ENCODE measurements at regions not wholly inside any gene's neighbourhood (a gene's known extent, or its start where the extent isn't known, plus 50 kb on each side); places are given as distances from the start of the nearest gene placed in this dataset.

DNA sequence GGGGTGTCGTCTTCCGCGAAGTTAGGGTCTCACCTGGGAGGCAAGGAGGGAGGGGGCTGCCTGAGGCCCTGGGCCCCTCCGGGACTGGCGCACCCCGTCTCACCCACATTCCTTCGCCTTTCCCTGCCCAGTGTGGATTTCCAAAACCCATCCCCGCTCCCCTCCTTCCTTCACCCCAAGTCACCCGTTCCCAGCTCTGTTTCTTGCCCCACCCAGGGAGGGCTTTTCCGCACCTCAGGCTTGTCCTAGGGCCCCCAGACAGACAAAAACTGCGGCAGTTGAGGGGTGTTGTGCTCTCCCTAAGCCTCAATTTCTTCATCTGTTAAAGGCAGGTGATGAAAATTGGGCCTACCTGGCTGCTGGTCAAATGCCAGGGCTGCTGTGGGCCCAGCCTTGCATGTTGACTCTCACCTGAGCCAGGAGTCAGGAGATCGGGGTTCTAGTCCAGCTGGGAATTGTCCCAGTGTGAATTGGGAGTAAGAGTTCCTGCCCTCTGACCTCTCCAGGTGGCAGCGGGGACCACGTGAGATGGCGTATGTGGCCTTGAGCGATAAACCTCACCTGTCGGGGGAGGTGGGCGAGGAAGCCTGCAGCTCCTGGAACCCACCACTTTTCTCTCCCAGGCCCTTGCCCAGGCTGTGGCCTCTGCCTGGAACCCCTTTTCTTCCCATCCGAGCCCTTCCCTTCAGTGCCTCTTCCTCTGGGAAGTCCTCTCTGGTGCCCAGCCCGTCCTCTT, 143.4 kb upstream of the IER5L start:
- no peak for DNase-seq

DNA sequence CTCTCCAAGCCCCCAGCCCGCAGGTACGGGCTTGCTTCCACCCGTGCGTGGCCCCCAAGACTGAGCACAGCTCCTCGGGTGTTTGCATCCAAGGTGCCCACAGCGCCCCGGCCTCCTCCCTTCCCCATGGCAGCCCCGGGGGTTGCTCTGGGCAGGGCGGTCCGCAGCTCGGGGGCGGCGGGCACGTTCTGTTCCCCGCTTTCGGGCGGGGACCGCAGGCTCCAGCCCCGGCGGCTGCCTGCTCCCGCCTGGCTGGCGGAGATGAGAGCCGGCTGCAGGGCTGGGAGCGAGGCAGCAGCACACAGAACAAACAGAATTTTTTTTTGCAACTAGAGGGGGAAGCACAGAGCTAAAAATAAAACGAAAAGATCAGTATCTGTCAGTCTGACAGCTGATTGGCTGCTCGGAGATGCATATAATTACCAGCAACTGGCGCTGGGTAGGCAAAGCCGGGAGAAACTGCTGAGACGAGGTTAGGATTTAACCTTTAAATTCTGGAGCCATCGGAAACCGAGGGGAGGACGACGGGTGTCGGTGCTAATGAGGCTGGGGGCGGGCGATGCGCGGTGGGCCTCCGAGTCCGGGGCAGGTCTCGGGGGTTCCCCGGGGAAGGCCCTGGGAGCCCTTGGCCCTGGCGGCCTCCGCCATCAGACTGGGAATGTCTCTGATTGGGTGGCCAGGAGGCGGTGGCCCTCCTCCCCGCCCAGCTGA, 142.7 kb upstream of the IER5L start:
- no peak for DNase-seq

DNA sequence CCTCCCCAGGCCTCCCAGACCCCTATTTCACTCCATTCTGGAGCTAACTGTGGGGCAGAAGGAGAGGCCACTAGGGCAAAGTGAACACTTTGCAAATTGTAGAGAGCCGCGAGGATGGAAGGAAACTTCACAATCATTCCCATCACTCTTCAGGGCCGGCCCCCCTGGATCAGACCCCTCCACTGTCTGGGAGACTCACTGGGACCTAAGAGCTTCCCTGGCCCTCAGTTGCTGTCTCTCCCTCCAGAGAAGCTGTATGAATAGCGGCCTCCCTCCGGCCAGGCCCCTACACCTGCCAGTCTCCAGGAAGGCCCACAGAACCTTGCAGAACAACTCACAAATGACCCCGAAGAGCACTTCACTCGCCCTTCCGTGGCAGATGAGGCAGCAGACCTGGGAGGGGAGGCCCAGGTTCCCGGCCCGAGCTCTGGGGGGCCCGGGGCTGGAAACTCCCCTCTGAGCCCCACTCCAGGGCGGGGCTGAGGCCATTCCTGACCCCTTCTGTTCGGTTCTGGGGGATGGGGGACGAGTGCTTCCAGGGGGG, 141.9 kb upstream of the IER5L start:
- DNase-seq: no peak

DNA sequence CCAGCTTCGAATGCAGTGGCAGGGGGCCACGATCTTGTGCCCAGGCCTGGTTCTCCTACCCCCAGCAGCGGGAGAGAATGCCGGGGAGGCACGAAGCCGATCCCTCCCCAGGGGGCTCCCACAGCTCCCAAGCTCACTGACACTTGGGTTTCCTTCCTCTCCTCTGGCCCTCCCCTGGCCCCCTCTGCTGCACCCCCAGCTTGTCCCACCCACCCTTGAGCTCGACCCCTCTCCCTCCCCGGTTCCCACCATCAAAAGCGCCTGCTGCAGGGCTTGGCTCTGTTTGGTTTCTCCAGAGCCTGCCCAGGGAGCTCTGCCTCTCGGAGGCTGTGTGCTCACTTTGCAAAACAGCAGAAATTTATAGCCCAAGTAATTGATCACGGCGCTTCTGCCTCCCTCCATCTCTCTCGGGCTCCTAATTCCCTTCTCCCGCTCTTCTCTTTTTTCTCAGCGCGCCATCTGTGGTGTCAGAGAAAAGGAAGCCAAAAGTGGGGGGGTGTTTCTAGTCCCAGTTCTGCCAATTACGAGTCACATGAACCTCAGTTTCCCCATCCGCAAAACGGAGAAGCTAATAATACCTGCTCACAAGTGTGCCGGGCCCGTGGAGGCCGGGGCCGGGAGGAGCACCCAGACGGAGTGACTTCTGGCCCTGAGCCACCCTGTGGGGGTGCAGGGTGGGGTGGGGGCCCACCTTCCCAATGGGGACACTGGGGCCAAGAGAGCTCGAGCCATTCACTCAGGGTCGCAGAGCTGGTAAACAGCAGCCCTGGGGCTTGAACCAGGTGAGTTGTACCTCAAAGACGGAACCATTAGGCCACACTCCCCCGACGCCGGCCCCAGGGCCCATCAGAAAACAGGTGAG, 141.2 kb upstream of the IER5L start:
- no peak for DNase-seq

DNA sequence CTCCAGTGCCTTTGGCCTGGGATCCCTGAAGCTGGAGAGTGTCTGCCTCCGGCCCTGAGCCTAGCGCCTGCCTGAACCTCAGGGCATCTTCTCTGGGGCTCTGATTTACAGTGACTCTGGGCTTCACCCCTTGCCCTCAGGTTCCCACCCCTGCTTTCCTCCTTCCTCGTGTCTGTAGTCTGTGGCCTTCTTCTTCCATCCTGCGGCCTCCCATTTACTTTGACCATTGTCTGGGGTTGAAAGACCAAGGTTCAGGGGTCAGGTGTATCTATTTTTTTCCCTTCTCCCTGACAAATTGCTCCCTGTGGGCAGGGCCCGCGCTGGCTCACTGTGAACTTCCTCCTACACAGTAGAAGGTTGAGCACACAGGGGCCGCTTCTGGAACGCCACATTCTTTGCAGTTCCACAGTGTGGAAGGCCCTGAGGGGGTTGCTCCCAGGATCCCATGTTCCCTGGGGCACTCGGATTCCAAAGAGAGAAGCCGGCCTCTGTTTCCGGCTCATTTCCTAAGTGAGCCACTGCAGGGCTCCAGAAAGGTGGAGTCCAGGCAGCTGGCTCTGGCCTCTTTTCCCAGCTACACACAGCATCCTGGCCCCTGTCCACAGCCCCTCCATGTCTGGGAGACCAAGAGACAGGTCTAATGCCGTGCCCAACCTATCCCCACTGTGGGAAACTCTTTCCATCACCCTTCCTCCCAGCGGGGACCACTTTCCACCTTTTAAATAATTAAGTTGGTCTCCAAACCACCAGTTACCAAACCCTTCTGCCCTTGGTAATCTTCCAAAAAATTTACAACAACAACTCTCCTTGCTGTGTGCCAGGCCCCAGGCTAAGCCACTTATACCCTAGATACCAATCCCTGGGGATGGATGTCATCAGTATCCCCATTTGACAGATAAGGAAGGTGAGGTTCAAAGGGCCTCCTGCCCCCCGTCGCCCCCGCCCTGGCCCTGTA, 140.3 kb upstream of the IER5L start:
- no peak for DNase-seq

DNA sequence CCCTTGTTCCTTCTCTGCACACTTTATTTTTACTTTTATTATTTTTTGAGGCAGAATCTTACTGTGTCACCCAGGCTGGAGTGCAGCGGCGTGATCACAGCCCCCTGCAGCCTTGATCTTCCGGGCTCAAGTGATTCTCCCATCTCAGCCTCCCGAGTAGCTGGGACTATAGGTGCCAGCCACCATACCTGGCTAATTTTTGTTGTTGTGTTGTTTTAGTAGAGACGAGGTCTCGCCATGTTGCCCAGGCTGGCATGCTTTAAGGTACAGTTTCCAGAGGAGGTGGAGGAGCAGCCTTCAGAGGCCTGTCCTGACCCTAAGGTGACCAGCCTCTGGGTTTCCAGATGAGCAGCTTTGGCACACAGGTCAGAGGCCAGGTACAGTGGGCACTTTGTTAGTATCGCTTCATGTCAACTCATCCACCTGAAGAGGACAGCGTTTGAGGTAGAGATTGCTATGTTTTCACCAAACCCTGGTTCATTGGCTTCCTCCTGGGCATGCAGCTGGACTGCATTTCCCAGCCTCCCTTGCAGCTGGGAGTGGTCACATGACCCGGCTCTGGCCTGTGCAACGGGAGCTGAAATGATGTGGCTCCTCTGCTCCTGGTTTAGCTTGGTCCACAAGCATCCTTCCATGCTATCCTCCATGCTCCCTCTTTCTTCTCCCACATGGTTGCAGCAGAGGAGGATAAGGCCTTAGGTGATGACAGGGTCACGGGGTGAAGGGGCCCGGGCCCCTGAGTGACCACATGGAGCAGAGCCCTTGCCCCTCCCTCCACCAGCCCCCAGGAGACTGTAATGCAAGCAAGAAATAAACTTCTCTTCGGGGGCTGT, 139.3 kb upstream of the IER5L start:
- no peak for DNase-seq

DNA sequence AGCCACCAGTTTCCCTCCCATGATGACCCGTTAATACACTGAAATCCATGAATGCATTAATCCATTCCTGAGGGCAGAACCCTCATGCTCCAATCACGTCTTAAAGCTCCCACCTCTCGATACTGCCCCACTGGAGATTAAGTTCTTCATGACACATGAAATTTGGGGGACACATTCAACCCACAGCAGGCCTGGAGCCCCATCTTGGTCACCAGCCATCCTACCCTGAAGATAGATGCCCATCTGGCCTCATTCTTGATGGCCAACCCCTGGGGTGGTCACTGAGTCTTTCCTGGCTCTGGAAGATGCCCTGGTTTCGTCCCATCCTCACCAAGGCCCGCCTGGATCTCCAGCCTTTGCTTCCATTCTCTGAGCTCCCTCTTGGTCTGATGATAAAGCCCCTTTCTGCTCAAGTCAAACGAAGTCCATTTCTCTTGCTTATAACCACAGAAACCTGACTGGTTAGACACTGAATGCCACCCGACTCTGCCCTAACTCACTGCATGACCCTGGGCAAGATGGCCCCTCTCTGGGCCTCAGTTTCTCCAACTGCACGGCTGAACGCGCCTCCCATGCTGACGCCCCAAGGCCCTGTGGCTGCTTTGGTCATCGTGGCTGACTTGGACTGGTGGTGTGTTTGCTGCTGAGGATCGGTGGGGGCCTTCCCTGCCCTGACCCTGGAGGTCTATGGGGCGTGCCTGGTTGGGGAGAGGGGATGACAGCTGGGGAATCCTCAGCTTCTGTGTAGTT, 138.4 kb upstream of the IER5L start:
- DNase-seq: no peak

DNA sequence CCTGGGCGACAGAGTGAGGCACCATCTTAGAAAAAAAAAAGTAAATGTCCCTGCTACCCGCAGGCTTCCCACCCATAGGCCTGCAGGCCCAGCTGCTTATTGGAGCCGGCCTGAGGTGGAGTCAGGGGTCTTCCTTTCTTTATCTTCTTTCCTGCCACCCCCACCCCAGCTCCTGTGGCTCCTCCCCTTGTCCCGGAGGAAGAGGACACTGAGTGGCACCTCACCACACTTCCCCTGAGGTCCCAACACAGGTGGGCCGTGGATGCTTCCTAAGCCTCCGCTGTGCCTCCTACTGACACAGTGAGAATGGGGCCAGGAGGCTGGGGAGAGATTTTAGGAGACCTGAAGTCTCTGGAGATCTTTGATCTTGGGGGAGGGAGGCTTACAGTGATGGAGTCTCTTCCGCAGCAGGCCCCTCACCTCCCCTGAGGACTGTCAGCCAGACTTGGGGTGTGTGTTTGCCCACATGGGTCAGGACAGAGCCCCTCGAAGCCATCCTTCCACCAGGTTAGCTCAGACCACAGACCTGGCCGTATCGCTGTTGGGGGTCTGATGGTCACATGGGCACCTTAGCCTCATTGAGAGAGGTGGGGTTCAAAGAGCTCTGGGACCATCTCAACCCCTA, 135.4 kb upstream of the IER5L start:
- no peak for DNase-seq

DNA sequence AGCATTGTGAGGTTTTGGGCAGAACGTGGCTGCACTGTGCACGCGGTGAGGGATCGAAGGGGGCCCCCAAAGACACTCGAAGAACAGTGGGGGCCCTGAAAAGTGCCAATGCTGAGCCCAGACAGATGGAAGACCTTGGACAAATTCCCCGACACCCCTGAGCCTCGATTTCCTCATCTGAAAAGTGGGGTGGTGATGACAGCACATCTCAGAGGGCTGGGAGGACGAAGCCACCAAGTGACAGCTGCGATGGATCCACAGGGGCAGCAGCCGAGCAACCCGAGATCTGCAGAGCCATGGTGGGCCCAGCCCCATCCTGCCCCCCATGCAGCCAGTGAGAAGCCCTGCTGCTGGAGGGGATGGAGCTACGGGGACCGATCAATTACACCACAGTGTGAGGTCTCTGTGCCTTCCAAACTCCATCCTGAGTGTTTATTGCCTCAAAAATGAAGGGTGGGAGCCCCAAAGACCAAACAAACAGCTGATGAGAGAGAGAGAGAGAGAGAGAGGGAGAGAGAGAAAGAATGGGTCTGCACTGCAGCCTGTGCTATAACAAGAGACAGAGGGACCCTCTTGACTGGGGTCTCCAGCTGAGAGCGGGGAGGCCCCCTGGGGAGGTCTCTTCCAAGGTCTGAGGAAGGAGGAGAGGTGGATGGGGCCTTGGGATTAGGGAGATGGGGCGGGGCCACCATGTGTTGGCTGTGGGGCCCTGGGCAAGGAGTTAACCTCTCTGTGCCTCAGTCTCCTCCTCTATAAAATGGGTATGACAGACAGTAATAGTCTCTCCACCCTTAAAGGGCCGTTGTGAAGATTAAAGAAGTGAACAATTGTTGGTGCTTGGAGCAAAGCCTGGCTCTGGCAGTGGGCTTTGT, 134.4 kb upstream of the IER5L start:
- DNase-seq: no peak

DNA sequence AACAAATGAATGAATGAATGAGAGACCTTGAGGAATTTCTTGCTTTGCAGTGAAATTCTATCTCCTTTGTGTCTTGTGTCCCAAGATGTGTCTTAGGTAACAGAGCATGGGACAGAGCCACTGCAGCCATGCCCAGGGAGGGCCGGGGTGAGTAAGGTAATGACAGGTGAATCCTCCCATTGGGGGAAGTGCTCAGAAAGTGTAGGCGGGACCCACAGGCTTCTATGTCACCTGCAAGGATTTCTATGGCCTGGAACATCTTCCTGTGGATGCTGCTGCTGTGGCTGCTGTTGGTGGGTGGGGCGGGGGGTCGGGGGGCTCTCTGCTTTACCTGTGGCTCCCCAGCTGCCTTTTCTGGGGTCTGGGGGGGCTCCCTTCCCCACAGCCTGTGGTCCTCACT, 133.6 kb upstream of the IER5L start:
- DNase-seq: no peak

DNA sequence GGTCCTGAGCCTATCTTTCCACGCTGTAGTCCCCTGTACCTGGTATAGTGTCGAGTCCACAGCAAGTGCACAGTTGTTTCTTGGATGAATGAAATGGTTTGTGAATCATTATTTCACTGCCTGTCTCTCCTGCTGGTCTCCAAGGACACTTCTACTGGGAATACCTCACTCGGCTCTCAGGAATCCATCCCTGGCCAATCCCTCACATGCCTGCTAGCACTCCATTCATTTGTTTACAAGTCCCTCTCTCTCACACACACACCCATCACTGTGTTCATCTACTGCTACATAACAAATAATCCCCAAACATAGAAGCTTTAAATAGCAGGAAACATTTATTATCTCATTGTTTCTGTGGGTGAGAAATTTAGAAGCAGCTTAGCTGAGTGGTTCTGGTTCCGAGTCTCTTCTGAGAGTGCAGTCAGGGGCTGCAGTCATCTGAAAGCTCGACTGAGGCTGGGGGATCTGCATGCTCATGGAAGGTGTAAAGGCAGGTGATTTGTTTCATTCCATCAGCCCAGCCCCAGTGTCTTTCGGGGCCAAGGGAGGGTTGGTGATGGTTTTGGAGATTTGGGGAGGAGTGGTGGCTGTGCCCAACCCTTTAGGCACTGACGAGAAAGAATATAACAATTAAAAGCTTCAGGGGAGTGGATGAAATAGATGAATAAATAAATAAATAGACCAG, 132.7 kb upstream of the IER5L start:
- no peak for DNase-seq

DNA sequence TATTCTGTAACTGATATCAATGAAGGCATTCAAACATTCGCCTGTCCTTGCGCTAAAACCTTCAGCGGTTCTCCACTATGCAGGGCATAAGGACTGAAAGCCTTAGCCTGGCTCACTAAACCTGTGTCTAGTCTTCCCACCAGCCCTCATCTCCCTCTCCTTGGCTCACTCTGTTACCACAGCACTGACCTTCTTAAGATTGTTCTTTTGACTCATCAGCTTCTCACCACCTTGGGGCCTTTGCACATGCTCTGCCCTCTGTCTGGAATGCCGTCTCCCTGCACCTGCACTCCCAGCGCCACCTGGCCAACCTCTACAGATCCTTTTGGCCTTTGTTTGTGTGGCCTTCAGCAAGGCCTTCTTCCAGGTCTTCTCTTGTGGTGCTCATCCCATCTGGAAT, 131.8 kb upstream of the IER5L start:
- DNase-seq: no peak

DNA sequence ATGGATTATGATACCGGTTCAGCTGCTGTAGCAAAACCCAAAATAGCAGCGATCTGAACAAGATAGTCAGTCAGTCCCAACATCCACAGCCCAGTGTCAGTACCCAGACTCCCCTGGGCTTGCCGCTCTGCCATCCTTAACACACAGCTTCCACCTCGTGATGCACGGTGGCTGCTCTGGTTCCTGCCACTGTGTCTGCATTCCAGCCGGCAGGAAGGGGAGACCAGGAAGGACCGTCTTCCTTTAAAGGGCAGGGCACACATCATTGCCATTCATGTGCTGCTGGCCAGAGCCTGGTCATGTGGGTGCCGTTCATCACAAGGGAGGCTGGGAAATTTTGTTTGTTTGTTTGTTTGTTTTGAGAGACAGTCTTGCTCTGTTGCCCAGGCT, 131.0 kb upstream of the IER5L start:
- no peak for DNase-seq

DNA sequence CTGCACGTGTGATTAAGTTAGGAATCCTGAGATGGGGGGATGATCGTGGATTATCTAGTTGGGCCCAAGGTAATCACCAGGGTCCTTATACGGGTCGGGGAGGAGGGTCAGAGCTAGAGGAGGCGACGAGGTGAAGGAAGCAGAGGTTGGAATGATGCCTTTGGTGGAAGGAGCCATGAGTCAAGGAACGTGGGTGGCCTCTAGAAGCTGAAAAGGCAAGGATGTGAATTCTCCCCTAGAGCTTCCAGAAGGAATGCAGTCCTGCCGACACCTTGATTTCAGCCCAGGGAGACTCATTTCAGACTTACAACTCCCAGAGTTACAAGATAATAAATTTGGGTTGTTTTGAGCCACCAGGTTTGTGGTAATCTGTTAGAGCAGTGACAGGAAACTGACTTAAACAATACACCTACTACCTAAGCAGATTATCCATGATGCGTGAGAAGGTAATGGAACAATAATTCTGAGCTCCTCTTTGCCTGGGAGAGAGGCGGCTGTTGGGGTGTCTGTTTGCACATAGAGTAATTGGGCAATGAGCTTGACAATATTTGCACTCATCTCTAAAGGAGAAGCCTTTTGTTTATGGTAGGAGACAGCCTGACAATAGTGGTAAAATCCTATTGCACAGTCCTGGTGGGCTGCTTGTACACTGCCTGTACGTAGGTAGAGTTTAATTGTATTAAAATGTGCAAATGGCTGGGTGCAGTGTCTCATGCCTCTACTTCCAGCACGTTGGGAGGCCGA, 129.3 kb upstream of the IER5L start:
- DNase-seq: no peak

DNA sequence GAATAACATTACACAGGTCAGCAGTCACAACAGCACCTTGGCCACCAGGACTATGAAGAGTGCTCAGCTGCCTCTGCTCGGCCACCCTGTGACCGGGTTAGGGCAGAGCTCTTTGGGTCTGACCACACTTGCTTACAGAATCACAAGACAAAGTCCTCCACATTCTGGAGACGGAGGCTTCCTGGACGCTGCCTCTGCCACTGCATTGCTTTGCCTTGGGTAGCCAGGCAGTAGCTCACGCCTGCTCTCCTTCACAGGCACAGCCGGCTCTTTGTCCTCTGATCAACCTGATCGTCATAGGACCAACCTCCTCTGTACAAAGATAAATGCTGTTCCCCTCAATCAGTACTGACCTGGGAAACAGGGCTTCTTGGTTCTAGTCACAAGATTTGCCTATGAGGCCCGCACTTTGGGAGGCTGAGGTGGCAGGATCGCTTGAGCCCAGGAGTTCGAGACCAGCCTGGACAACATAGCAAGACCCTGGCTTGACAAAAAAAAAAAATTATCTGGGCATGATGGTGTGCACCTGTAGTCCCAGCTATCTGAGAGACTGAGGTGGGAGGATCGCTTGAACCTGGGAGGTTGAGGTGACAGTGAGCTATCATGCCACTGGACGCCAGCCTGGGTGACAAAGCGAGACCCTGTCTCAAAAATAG, 128.4 kb upstream of the IER5L start:
- no peak for DNase-seq

DNA sequence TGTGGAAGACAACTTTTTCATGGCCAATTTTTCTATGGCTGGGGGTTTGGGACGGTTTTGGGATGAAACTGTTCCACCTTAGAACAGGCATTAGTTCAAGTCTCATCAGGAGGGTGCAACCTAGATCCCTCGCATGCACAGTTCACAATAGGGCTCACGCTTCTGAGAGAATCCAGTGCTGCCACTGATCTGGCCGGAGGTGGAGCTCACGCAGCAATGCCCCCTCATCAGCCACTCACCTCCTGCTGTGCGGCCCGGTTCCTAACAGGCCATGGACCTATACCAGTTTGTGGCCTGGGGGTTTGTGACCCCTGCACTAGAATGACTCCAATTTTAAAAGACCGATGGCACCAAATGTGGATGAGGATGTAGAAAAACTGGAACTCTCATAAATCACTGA, 127.2 kb upstream of the IER5L start:
- DNase-seq: no peak

DNA sequence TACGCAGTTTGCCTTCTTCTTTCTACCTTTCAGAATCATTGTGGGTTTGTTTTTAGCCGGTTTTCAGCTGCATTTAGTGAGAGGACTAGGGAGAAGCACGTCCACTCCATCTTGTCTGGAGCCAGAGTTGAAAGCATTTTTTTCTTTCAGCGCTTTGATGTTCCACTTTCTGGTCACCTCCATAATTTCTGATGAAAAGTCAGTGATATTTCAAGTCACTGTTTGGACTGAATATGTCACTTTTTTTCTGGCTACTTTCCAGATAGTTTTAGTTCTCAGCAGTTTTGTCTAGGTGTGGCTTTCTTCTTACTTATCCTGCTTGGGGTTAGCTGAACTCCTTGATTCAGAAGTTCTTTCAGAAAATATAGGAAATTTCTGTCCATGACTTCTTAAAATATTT, 123.9 kb upstream of the IER5L start:
- no peak for DNase-seq
